OCI-LY3 (cell line): ENCODE measurements at regions not wholly inside any gene's neighbourhood (a gene's known extent, or its start where the extent isn't known, plus 50 kb on each side); places are given as distances from the start of the nearest gene placed in this dataset.
A peak's percentile ranks its signal among the peaks of the same experiment; 100 is the strongest.

Experiments used
- H2AFZ ChIP-seq: fragments of 200-600, 300-600 bp; shearing (Covaris generic); 2 replicates; pipeline ENCODE4 v1.6.0; 2014; ENCODE audit warnings: antibody characterized with exemption, low read depth, low read length
- H3K27ac ChIP-seq: fragments of 200-600, 300-600 bp; sonication (generic); 2 replicates; pipeline ENCODE4 v1.5.1; 2014; ENCODE audit warnings: mild to moderate bottlenecking, low read length, moderate library complexity, mixed read lengths
- H3K27me3 ChIP-seq: fragments of 200-600, 300-600 bp; sonication (generic); 2 replicates; pipeline ENCODE4 v1.6.1; 2014; ENCODE audit warnings: low read depth, low read length, mixed read lengths
- H3K36me3 ChIP-seq: fragments of 200-600, 300-600 bp; sonication (generic); replicated peaks from 2 replicates; pipeline ENCODE3; 2014; ENCODE audit warnings: low read depth, low read length, mixed read lengths
- H3K4me1 ChIP-seq: fragments of 300-600, 200-600 bp; sonication (generic); 2 replicates; pipeline ENCODE4 v1.6.1; 2014; ENCODE audit warnings: low read length, mixed read lengths
- H3K4me2 ChIP-seq: fragments of 200-600, 300-600 bp; sonication (generic); 2 replicates; pipeline ENCODE4 v1.6.1; 2014; ENCODE audit warnings: low read length, mixed read lengths
- H3K4me3 ChIP-seq: fragments of 300-600, 200-600 bp; sonication (generic); 2 replicates; pipeline ENCODE4 v1.5.1; 2014; ENCODE audit warnings: antibody characterized with exemption, mild to moderate bottlenecking, low read length, moderate library complexity
- H3K79me2 ChIP-seq: fragments of 300-600, 200-600 bp; shearing (Covaris generic); 2 replicates; pipeline ENCODE4 v1.6.1; 2014; ENCODE audit warnings: mild to moderate bottlenecking, low read length, mixed read lengths
- H3K9ac ChIP-seq: fragments of 300-600, 200-600 bp; shearing (Covaris generic); 2 replicates; pipeline ENCODE4 v1.6.0; 2014; ENCODE audit warnings: mild to moderate bottlenecking, low read length, moderate library complexity
- H3K9me3 ChIP-seq: fragments of 200-600, 300-600 bp; shearing (Covaris generic); 2 replicates; pipeline ENCODE4 v1.6.1; 2014; ENCODE audit warnings: low read length, mixed read lengths; ENCODE audit not compliant: insufficient read depth
- H4K20me1 ChIP-seq: fragments of 200-600, 300-600 bp; sonication (generic); 2 replicates; pipeline ENCODE4 v1.6.1; 2016; ENCODE audit warnings: low read length, mixed read lengths; ENCODE audit not compliant: insufficient read depth
- EZH2phosphoT487 ChIP-seq: fragments of 200-600 bp; shearing (Covaris generic); IDR thresholded peaks from 2 replicates; pipeline ENCODE4 v1.6.1; 2018; ENCODE audit warnings: antibody characterized with exemption, mixed run types, low read depth
- TF ChIP-seq, protein P1 (sequence below): fragments of 200-600, 300-600 bp; sonication (generic); IDR thresholded peaks from 2 replicates; pipeline ENCODE4 v1.5.1; 2014; ENCODE audit warnings: antibody characterized with exemption, low read length, low read depth

DNA sequence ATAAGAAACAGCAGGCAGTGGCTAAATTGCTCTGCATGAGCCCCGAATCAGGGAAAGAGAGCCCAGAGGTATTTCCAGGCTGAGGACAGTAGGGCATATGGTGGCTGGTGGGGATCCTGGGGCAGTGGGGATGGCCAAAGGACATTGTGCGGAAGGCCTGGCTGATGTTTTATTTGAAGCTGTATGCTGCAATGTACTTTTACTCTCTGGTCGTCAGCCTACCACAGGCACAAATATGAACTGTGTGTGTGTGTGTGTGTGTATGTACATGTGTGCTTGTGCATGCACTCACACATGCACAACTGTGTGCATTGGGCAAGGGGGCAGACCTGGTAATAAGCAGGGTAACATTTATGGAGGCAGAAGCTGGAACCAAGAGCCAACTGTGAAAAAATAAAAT lies 74.7 kb upstream of the GZMB start:
- Histone ChIP-seq H4K20me1 (no peaks in the 10 kb centered on the region), H3K79me2 (no peaks in the 10 kb centered on the region), H3K27me3 (no peaks in the 10 kb centered on the region), H3K27ac (no peak overlapping the region), H3K9ac (no peak overlapping the region), H3K4me2 (no peak overlapping the region), H2AFZ (no peak overlapping the region), H3K36me3 (peaks cover 6% of the 10 kb centered on the region), H3K4me3 (no peak overlapping the region), H3K4me1 (peaks cover 52% of the 10 kb centered on the region), H3K9me3 (peaks cover 5% of the 10 kb centered on the region; the same call in 1 of the 2 replicates)
- TF ChIP-seq, protein P1, sequence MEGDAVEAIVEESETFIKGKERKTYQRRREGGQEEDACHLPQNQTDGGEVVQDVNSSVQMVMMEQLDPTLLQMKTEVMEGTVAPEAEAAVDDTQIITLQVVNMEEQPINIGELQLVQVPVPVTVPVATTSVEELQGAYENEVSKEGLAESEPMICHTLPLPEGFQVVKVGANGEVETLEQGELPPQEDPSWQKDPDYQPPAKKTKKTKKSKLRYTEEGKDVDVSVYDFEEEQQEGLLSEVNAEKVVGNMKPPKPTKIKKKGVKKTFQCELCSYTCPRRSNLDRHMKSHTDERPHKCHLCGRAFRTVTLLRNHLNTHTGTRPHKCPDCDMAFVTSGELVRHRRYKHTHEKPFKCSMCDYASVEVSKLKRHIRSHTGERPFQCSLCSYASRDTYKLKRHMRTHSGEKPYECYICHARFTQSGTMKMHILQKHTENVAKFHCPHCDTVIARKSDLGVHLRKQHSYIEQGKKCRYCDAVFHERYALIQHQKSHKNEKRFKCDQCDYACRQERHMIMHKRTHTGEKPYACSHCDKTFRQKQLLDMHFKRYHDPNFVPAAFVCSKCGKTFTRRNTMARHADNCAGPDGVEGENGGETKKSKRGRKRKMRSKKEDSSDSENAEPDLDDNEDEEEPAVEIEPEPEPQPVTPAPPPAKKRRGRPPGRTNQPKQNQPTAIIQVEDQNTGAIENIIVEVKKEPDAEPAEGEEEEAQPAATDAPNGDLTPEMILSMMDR = no peak
- TF ChIP-seq EZH2phosphoT487 = no peak

DNA sequence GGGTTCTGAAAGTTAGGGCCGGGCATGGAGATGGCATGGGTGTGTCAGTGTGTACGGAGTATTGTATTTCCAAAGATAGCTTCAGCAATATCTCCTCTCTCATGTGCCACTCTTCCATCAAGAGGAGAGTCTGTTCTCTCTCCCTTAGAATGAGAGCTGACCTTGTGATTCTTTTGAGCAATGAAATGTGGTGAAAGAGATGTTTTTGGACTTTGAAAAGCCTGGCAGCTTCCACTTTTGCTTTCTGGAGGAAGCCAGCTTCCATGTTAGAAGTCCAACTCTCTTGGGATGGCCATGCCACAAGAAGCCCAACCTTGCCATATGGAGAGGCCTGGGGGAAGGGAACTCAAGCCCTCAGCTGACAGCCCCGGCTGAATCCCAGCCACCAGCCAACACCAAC lies 72.4 kb upstream of the GZMB start:
- H3K27me3 ChIP-seq = no peaks in the 10 kb centered on the region
- H4K20me1 ChIP-seq = no peaks in the 10 kb centered on the region
- TF ChIP-seq, protein P1 = no peak
- no peak for TF ChIP-seq EZH2phosphoT487
- H3K36me3 ChIP-seq = peaks cover 6% of the 10 kb centered on the region
- H3K79me2 ChIP-seq = no peaks in the 10 kb centered on the region
- no peak overlapping the region for H3K4me3 ChIP-seq
- H3K4me2 ChIP-seq = peak overlapping the region; percentile 34; the same call in 1 of the 2 replicates
- peak overlapping the region; percentile 62 for H3K27ac ChIP-seq
- peaks cover 5% of the 10 kb centered on the region; the same call in 1 of the 2 replicates for H3K9me3 ChIP-seq
- H3K9ac ChIP-seq = no peak overlapping the region
- peak overlapping the region; percentile 87 for H2AFZ ChIP-seq
- H3K4me1 ChIP-seq = peaks cover 36% of the 10 kb centered on the region

DNA sequence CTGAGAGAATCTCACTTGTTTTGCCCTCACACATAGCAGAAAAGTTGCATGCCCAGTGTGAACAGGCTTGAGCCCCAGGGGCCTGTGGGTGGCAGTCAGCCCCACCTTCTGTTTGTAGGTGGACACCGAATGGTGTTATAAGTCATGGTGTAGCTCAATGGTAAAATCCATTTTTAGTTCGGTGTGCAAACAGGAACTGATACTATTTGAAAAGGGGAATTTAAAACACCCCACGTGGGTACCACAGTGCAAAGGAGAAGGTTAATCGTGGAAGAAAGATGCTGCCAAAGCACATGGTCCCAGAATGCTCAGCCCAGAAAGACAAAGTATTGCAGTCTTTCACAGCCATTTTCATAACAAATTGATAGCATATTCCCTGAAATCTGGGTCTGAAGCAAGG lies 71.8 kb upstream of the GZMB start:
- Histone ChIP-seq H3K4me2 (peak overlapping the region; percentile 34), H3K27me3 (no peaks in the 10 kb centered on the region), H3K4me3 (0 out of 2 replicates have a peak overlapping the region, but pooled peaks have one; percentile 9), H3K4me1 (peaks cover 41% of the 10 kb centered on the region), H3K9me3 (peaks cover 5% of the 10 kb centered on the region; the same call in 1 of the 2 replicates), H4K20me1 (no peaks in the 10 kb centered on the region), H3K27ac (peak overlapping the region; percentile 62), H3K9ac (peak overlapping the region; percentile 35; the same call in 1 of the 2 replicates), H3K36me3 (peaks cover 6% of the 10 kb centered on the region), H3K79me2 (no peaks in the 10 kb centered on the region), H2AFZ (peak overlapping the region; percentile 87)
- no peak for TF ChIP-seq EZH2phosphoT487
- TF ChIP-seq, protein P1 = peak; percentile 20; the same call in 1 of the 2 replicates

DNA sequence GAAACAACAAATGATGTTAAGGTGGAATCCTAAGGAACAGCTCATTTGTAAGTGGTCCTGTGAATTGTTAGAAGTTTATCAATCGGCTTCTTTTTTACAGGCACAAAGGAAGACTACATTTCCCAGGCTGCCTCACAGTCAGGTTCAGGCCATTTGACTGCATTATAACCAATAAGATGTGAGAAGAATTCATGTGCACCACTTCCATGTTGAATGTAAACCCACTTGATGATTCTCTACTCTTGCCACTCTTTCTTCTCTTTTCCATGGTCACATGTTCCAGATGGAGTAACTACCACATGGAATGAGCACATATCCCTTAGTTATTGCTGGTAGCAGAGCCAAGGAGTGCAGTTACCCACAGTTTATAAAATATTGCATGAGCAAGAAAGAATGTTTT lies 67.1 kb upstream of the GZMB start:
- TF ChIP-seq, protein P1 = no peak
- TF ChIP-seq EZH2phosphoT487 = no peak
- peak overlapping the region; percentile 67; the same call in 1 of the 2 replicates for H2AFZ ChIP-seq

More for the DNA sequence above, 67.1 kb upstream of the GZMB start:
- Histone ChIP-seq H3K4me3 (0 out of 2 replicates have a peak overlapping the region, but pooled peaks have one; percentile 14), H3K27me3 (no peaks in the 10 kb centered on the region), H3K9ac (peak overlapping the region; percentile 45; the same call in 1 of the 2 replicates), H3K79me2 (no peaks in the 10 kb centered on the region), H3K36me3 (peaks cover 1% of the 10 kb centered on the region), H3K4me1 (peaks cover 58% of the 10 kb centered on the region), H3K9me3 (peaks cover 2% of the 10 kb centered on the region; the same call in 1 of the 2 replicates), H4K20me1 (no peaks in the 10 kb centered on the region), H3K27ac (peak overlapping the region; percentile 95), H3K4me2 (peak overlapping the region; percentile 69)
